ENCODE measurements at regions not wholly inside any gene's neighbourhood (a gene's known extent, or its start where the extent isn't known, plus 50 kb on each side); places are given as distances from the start of the nearest gene placed in this dataset.

- DNase-seq (ENCODE audit: low spot score): no peak
- Mint-ChIP-seq H3K4me3 (ENCODE audit: unreplicated experiment) (no peak overlapping the region), H3K27me3 (ENCODE audit: low read depth) (peaks cover 4% of the 10 kb centered on the region), H3K27ac (ENCODE audit: unreplicated experiment) (no peak overlapping the region), H3K4me1 (ENCODE audit: low read depth) (no peaks in the 10 kb centered on the region), H3K9me3 (ENCODE audit: low read depth) (peaks cover 2% of the 10 kb centered on the region), H3K36me3 (ENCODE audit: low read depth) (no peaks in the 10 kb centered on the region)
- no peak for TF ChIP-seq CTCF (IDR thresholded peaks at IDR 0.05)
Observed at GRCh38 chrX:7580127-7580526, 262.8 kb upstream of the VCX start.

GRCh38 chrX:7574325-7574724 is 268.6 kb upstream of the VCX start:
- no peak for DNase-seq (ENCODE audit: low spot score)

GRCh38 chrX:7570432-7571029 is 272.4 kb upstream of the VCX start:
- peaks cover 1% of the 10 kb centered on the region for H3K27me3 Mint-ChIP-seq (ENCODE audit: low read depth)
- H3K4me3 Mint-ChIP-seq (ENCODE audit: unreplicated experiment): no peak overlapping the region

More at GRCh38 chrX:7574325-7574724, 268.6 kb upstream of the VCX start:
- Mint-ChIP-seq H3K9me3 (ENCODE audit: low read depth) (no peaks in the 10 kb centered on the region), H3K4me3 (ENCODE audit: unreplicated experiment) (no peak overlapping the region), H3K27me3 (ENCODE audit: low read depth) (peaks cover 1% of the 10 kb centered on the region), H3K4me1 (ENCODE audit: low read depth) (no peaks in the 10 kb centered on the region), H3K36me3 (ENCODE audit: low read depth) (no peaks in the 10 kb centered on the region), H3K27ac (ENCODE audit: unreplicated experiment) (no peak overlapping the region)
- no peak for TF ChIP-seq CTCF (IDR thresholded peaks at IDR 0.05)

GRCh38 chrX:7568597-7568996 is 274.4 kb upstream of the VCX start:
- Mint-ChIP-seq H3K36me3 (ENCODE audit: low read depth) (no peaks in the 10 kb centered on the region), H3K27me3 (ENCODE audit: low read depth) (peaks cover 1% of the 10 kb centered on the region), H3K27ac (ENCODE audit: unreplicated experiment) (no peak overlapping the region), H3K4me3 (ENCODE audit: unreplicated experiment) (no peak overlapping the region), H3K4me1 (ENCODE audit: low read depth) (no peaks in the 10 kb centered on the region), H3K9me3 (ENCODE audit: low read depth) (no peaks in the 10 kb centered on the region)
- no peak for TF ChIP-seq CTCF (IDR thresholded peaks at IDR 0.05)
- no peak for DNase-seq (ENCODE audit: low spot score)

More at GRCh38 chrX:7570432-7571029, 272.4 kb upstream of the VCX start:
- Mint-ChIP-seq H3K27ac (ENCODE audit: unreplicated experiment) (no peak overlapping the region), H3K36me3 (ENCODE audit: low read depth) (no peaks in the 10 kb centered on the region), H3K9me3 (ENCODE audit: low read depth) (no peaks in the 10 kb centered on the region), H3K4me1 (ENCODE audit: low read depth) (no peaks in the 10 kb centered on the region)
- no peak for DNase-seq (ENCODE audit: low spot score)
- no peak for TF ChIP-seq CTCF (IDR thresholded peaks at IDR 0.05)

GRCh38 chrX:7568130-7568529 is 274.8 kb upstream of the VCX start:
- no peak overlapping the region for H3K4me3 Mint-ChIP-seq (ENCODE audit: unreplicated experiment)
- H3K27ac Mint-ChIP-seq (ENCODE audit: unreplicated experiment): no peak overlapping the region
- no peak for DNase-seq (ENCODE audit: low spot score)
- no peak for TF ChIP-seq CTCF (IDR thresholded peaks at IDR 0.05)
- H3K4me1 Mint-ChIP-seq (ENCODE audit: low read depth): no peaks in the 10 kb centered on the region
- no peaks in the 10 kb centered on the region for H3K36me3 Mint-ChIP-seq (ENCODE audit: low read depth)
- H3K27me3 Mint-ChIP-seq (ENCODE audit: low read depth): peaks cover 1% of the 10 kb centered on the region
- H3K9me3 Mint-ChIP-seq (ENCODE audit: low read depth): no peaks in the 10 kb centered on the region

All from chondrocyte (in vitro differentiated cells).